ENCODE measurements at regions not wholly inside any gene's neighbourhood (a gene's known extent, or its start where the extent isn't known, plus 50 kb on each side); places are given as distances from the start of the nearest gene placed in this dataset.
"Not testable (repeated sequence)": the region's sequence is repeated elsewhere in the genome, so short reads cannot be mapped to it uniquely, and the experiment has no call there.

GRCh38 chr1:217977943-217978342 is 307.1 kb upstream of the RRP15 start:
- no peak overlapping the region for H3K4me3 Mint-ChIP-seq (ENCODE audit: low read depth)
- H3K27me3 Mint-ChIP-seq (ENCODE audit: low read depth): no peaks in the 10 kb centered on the region
- no peak for DNase-seq (ENCODE audit: low spot score)
- no peaks in the 10 kb centered on the region for H3K36me3 Mint-ChIP-seq (ENCODE audit: low read depth)
- no peaks in the 10 kb centered on the region for H3K4me1 Mint-ChIP-seq (ENCODE audit: low read depth)
- H3K27ac Mint-ChIP-seq: no peak overlapping the region
- intact Hi-C loops (cut with micrococcal nuclease): no loop called here
- H3K9me3 Mint-ChIP-seq: no peaks in the 10 kb centered on the region

GRCh38 chr1:217981430-217981829 is 303.7 kb upstream of the RRP15 start:
- Mint-ChIP-seq H3K27ac (no peak overlapping the region), H3K4me3 (ENCODE audit: low read depth) (no peak overlapping the region), H3K9me3 (no peaks in the 10 kb centered on the region), H3K36me3 (ENCODE audit: low read depth) (no peaks in the 10 kb centered on the region), H3K27me3 (ENCODE audit: low read depth) (no peaks in the 10 kb centered on the region), H3K4me1 (ENCODE audit: low read depth) (no peaks in the 10 kb centered on the region)
- no peak for DNase-seq (ENCODE audit: low spot score)
- intact Hi-C loops (cut with micrococcal nuclease): no loop called here

GRCh38 chr1:217982331-217983050 is 302.6 kb upstream of the RRP15 start:
- no peak overlapping the region for H3K27ac Mint-ChIP-seq
- no peaks in the 10 kb centered on the region for H3K27me3 Mint-ChIP-seq (ENCODE audit: low read depth)
- no peak overlapping the region for H3K4me3 Mint-ChIP-seq (ENCODE audit: low read depth)
- no peak for DNase-seq (ENCODE audit: low spot score)
- no peaks in the 10 kb centered on the region for H3K4me1 Mint-ChIP-seq (ENCODE audit: low read depth)
- H3K9me3 Mint-ChIP-seq: no peaks in the 10 kb centered on the region
- intact Hi-C loops (cut with micrococcal nuclease): no loop called here
- H3K36me3 Mint-ChIP-seq (ENCODE audit: low read depth): no peaks in the 10 kb centered on the region

- intact Hi-C loops (cut with micrococcal nuclease): no loop called here
- H3K4me3 Mint-ChIP-seq (ENCODE audit: low read depth): no peak overlapping the region
- H3K27me3 Mint-ChIP-seq (ENCODE audit: low read depth): no peaks in the 10 kb centered on the region
- no peak for DNase-seq (ENCODE audit: low spot score)
- no peaks in the 10 kb centered on the region for H3K4me1 Mint-ChIP-seq (ENCODE audit: low read depth)
- no peaks in the 10 kb centered on the region for H3K9me3 Mint-ChIP-seq
- H3K36me3 Mint-ChIP-seq (ENCODE audit: low read depth): no peaks in the 10 kb centered on the region
- H3K27ac Mint-ChIP-seq: no peak overlapping the region
These were observed 302.1 kb upstream of the RRP15 start for GRCh38 chr1:217983051-217983375.

GRCh38 chr1:217985641-217986040 is 299.5 kb upstream of the RRP15 start:
- no peaks in the 10 kb centered on the region for H3K4me1 Mint-ChIP-seq (ENCODE audit: low read depth)
- no peak overlapping the region for H3K27ac Mint-ChIP-seq
- intact Hi-C loops (cut with micrococcal nuclease): no loop called here
- H3K27me3 Mint-ChIP-seq (ENCODE audit: low read depth): no peaks in the 10 kb centered on the region
- no peak for DNase-seq (ENCODE audit: low spot score)
- no peak overlapping the region for H3K4me3 Mint-ChIP-seq (ENCODE audit: low read depth)
- no peaks in the 10 kb centered on the region for H3K36me3 Mint-ChIP-seq (ENCODE audit: low read depth)
- no peaks in the 10 kb centered on the region for H3K9me3 Mint-ChIP-seq

GRCh38 chr1:217989510-217989909 is 295.6 kb upstream of the RRP15 start:
- H3K27ac Mint-ChIP-seq: no peak overlapping the region
- no peaks in the 10 kb centered on the region for H3K9me3 Mint-ChIP-seq
- H3K27me3 Mint-ChIP-seq (ENCODE audit: low read depth): no peaks in the 10 kb centered on the region
- intact Hi-C loops (cut with micrococcal nuclease): no loop called here
- no peaks in the 10 kb centered on the region for H3K36me3 Mint-ChIP-seq (ENCODE audit: low read depth)
- DNase-seq (ENCODE audit: low spot score): no peak
- H3K4me3 Mint-ChIP-seq (ENCODE audit: low read depth): no peak overlapping the region
- no peaks in the 10 kb centered on the region for H3K4me1 Mint-ChIP-seq (ENCODE audit: low read depth)

GRCh38 chr1:217993439-217993838 is 291.7 kb upstream of the RRP15 start:
- Mint-ChIP-seq H3K4me3 (ENCODE audit: low read depth) (no peak overlapping the region), H3K4me1 (ENCODE audit: low read depth) (no peaks in the 10 kb centered on the region), H3K36me3 (ENCODE audit: low read depth) (no peaks in the 10 kb centered on the region), H3K27ac (no peak overlapping the region), H3K27me3 (ENCODE audit: low read depth) (no peaks in the 10 kb centered on the region), H3K9me3 (no peaks in the 10 kb centered on the region)
- intact Hi-C loops (cut with micrococcal nuclease): no loop called here
- DNase-seq (ENCODE audit: low spot score): no peak

GRCh38 chr1:218008296-218008695 is 276.8 kb upstream of the RRP15 start:
- H3K27me3 Mint-ChIP-seq (ENCODE audit: low read depth); H3K27ac Mint-ChIP-seq; H3K4me1 Mint-ChIP-seq (ENCODE audit: low read depth); intact Hi-C loops (cut with micrococcal nuclease); H3K9me3 Mint-ChIP-seq; DNase-seq (ENCODE audit: low spot score); H3K36me3 Mint-ChIP-seq (ENCODE audit: low read depth); H3K4me3 Mint-ChIP-seq (ENCODE audit: low read depth): not testable (repeated sequence)

GRCh38 chr1:218015106-218015505 is 270.0 kb upstream of the RRP15 start:
- H3K27ac Mint-ChIP-seq; DNase-seq (ENCODE audit: low spot score); H3K36me3 Mint-ChIP-seq (ENCODE audit: low read depth); H3K4me3 Mint-ChIP-seq (ENCODE audit: low read depth); H3K4me1 Mint-ChIP-seq (ENCODE audit: low read depth); intact Hi-C loops (cut with micrococcal nuclease); H3K27me3 Mint-ChIP-seq (ENCODE audit: low read depth): not testable (repeated sequence)
- peaks cover 12% of the 10 kb centered on the region for H3K9me3 Mint-ChIP-seq

- H3K27ac Mint-ChIP-seq: no peak overlapping the region
- peaks cover 10% of the 10 kb centered on the region for H3K9me3 Mint-ChIP-seq
- no peak for DNase-seq (ENCODE audit: low spot score)
- H3K36me3 Mint-ChIP-seq (ENCODE audit: low read depth): no peaks in the 10 kb centered on the region
- H3K4me1 Mint-ChIP-seq (ENCODE audit: low read depth): no peaks in the 10 kb centered on the region
- H3K27me3 Mint-ChIP-seq (ENCODE audit: low read depth): no peaks in the 10 kb centered on the region
- no peak overlapping the region for H3K4me3 Mint-ChIP-seq (ENCODE audit: low read depth)
- intact Hi-C loops (cut with micrococcal nuclease): no loop called here
These were observed 260.8 kb upstream of the RRP15 start for GRCh38 chr1:218024211-218024720.

- Mint-ChIP-seq H3K27ac (no peak overlapping the region), H3K27me3 (ENCODE audit: low read depth) (no peaks in the 10 kb centered on the region), H3K36me3 (ENCODE audit: low read depth) (no peaks in the 10 kb centered on the region), H3K4me3 (ENCODE audit: low read depth) (no peak overlapping the region), H3K4me1 (ENCODE audit: low read depth) (no peaks in the 10 kb centered on the region), H3K9me3 (peaks cover 10% of the 10 kb centered on the region)
- intact Hi-C loops (cut with micrococcal nuclease): no loop called here
- DNase-seq (ENCODE audit: low spot score): no peak
These were observed 259.6 kb upstream of the RRP15 start for GRCh38 chr1:218025454-218025853.

- H3K27me3 Mint-ChIP-seq (ENCODE audit: low read depth): no peaks in the 10 kb centered on the region
- DNase-seq (ENCODE audit: low spot score): no peak
- no peak overlapping the region for H3K27ac Mint-ChIP-seq
- H3K9me3 Mint-ChIP-seq: peaks cover 10% of the 10 kb centered on the region
- H3K4me3 Mint-ChIP-seq (ENCODE audit: low read depth): no peak overlapping the region
- no peaks in the 10 kb centered on the region for H3K36me3 Mint-ChIP-seq (ENCODE audit: low read depth)
- intact Hi-C loops (cut with micrococcal nuclease): no loop called here
- H3K4me1 Mint-ChIP-seq (ENCODE audit: low read depth): no peaks in the 10 kb centered on the region
These were observed 257.9 kb upstream of the RRP15 start for GRCh38 chr1:218027152-218027551.

GRCh38 chr1:218030846-218031245 is 254.2 kb upstream of the RRP15 start:
- no peaks in the 10 kb centered on the region for H3K27me3 Mint-ChIP-seq (ENCODE audit: low read depth)
- H3K4me3 Mint-ChIP-seq (ENCODE audit: low read depth): no peak overlapping the region
- H3K4me1 Mint-ChIP-seq (ENCODE audit: low read depth): no peaks in the 10 kb centered on the region
- H3K27ac Mint-ChIP-seq: no peak overlapping the region
- no peaks in the 10 kb centered on the region for H3K9me3 Mint-ChIP-seq
- H3K36me3 Mint-ChIP-seq (ENCODE audit: low read depth): no peaks in the 10 kb centered on the region
- intact Hi-C loops (cut with micrococcal nuclease): no loop called here
- no peak for DNase-seq (ENCODE audit: low spot score)

GRCh38 chr1:218031901-218032300 is 253.2 kb upstream of the RRP15 start:
- H3K4me3 Mint-ChIP-seq (ENCODE audit: low read depth): no peak overlapping the region
- no peaks in the 10 kb centered on the region for H3K36me3 Mint-ChIP-seq (ENCODE audit: low read depth)
- intact Hi-C loops (cut with micrococcal nuclease): no loop called here
- no peak overlapping the region for H3K27ac Mint-ChIP-seq
- no peaks in the 10 kb centered on the region for H3K27me3 Mint-ChIP-seq (ENCODE audit: low read depth)
- no peak for DNase-seq (ENCODE audit: low spot score)
- H3K4me1 Mint-ChIP-seq (ENCODE audit: low read depth): no peaks in the 10 kb centered on the region
- no peaks in the 10 kb centered on the region for H3K9me3 Mint-ChIP-seq

All from activated T-helper 2 cell treated with anti-CD3 and anti-CD28 coated beads, Interferon-gamma antibody, Interleukin-2, Interleukin-4, amounts not matched to agents 10 μg/mL and 5 μg/mL and 100 μg/mL, durations not matched to agents 14 hours and 24 hours and 36 hours (primary cell).